Activated CD4-positive, alpha-beta T cell treated with anti-CD3 and anti-CD28 coated beads, Interleukin-2, amount 10 ng/mL, durations not matched to agents 24 days and 14 days (primary cell): ENCODE measurements at regions not wholly inside any gene's neighbourhood (a gene's known extent, or its start where the extent isn't known, plus 50 kb on each side); places are given as distances from the start of the nearest gene placed in this dataset.

Experiments used
- DNase-seq: peaks from one replicate; pipeline ENCODE4 v3.0.0; 2022
- H3K27ac Mint-ChIP-seq: one replicate; pipeline ENCODE4 v1.8.0; 2022; ENCODE audit warnings: mild to moderate bottlenecking, mixed read lengths
- H3K27me3 Mint-ChIP-seq: one replicate; pipeline ENCODE4 v1.8.0; 2022; ENCODE audit warnings: mixed read lengths
- H3K36me3 Mint-ChIP-seq: one replicate; pipeline ENCODE4 v1.8.0; 2022; ENCODE audit warnings: low read depth, mild to moderate bottlenecking, mixed read lengths
- H3K4me1 Mint-ChIP-seq: one replicate; pipeline ENCODE4 v1.8.0; 2021; ENCODE audit warnings: mixed read lengths
- H3K4me3 Mint-ChIP-seq: one replicate; pipeline ENCODE4 v1.8.0; 2022; ENCODE audit warnings: mild to moderate bottlenecking, moderate library complexity, mixed read lengths
- H3K9me3 Mint-ChIP-seq: one replicate; pipeline ENCODE4 v1.8.0; 2021; ENCODE audit warnings: mixed read lengths
- intact Hi-C: fragments of 100-400 bp; cut with micrococcal nuclease; formaldehyde crosslinking; loops from one replicate; pipeline ENCODE4 v1.15.1; 2023

- DNase-seq = no peak
- Mint-ChIP-seq H3K36me3 (no peaks in the 10 kb centered on the region), H3K4me1 (no peaks in the 10 kb centered on the region), H3K27ac (no peak overlapping the region), H3K4me3 (no peak overlapping the region), H3K27me3 (no peaks in the 10 kb centered on the region), H3K9me3 (peaks cover 4% of the 10 kb centered on the region)
- intact Hi-C loops = no loop called here
Measured at GRCh38 chr22:48332438-48333322, 1495.0 kb downstream of the BRD1 start.

GRCh38 chr22:48331691-48332220 is 1495.9 kb downstream of the BRD1 start:
- no peaks in the 10 kb centered on the region for H3K36me3 Mint-ChIP-seq
- H3K4me1 Mint-ChIP-seq = no peaks in the 10 kb centered on the region
- peaks cover 4% of the 10 kb centered on the region for H3K9me3 Mint-ChIP-seq
- intact Hi-C loops = no loop called here
- no peak overlapping the region for H3K27ac Mint-ChIP-seq
- DNase-seq = no peak
- no peak overlapping the region for H3K4me3 Mint-ChIP-seq
- H3K27me3 Mint-ChIP-seq = no peaks in the 10 kb centered on the region

DNA sequence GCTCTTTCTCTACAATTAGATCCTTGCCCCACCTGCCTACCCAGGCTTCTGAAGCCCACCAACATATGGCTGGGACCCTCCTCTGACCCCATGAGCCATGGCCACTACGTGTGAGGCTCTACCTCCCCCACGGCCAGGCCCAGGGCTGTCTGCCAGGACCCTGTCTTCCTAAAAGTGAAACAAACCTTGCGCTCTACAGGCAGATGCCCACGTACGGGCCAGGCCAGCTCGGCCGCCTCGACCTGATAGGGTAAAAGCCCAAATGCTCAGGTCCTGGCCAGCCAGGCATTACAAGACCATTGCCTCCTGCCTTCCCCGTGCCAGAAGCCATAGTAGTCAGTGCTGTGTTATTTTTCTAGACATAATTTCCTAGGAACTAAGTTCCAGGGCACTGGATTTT is 1496.4 kb downstream of the BRD1 start:
- no peaks in the 10 kb centered on the region for H3K27me3 Mint-ChIP-seq
- H3K4me1 Mint-ChIP-seq = no peaks in the 10 kb centered on the region
- no peaks in the 10 kb centered on the region for H3K36me3 Mint-ChIP-seq
- no peak overlapping the region for H3K27ac Mint-ChIP-seq
- intact Hi-C loops = no loop called here
- H3K9me3 Mint-ChIP-seq = peaks cover 4% of the 10 kb centered on the region
- H3K4me3 Mint-ChIP-seq = no peak overlapping the region
- DNase-seq = no peak

DNA sequence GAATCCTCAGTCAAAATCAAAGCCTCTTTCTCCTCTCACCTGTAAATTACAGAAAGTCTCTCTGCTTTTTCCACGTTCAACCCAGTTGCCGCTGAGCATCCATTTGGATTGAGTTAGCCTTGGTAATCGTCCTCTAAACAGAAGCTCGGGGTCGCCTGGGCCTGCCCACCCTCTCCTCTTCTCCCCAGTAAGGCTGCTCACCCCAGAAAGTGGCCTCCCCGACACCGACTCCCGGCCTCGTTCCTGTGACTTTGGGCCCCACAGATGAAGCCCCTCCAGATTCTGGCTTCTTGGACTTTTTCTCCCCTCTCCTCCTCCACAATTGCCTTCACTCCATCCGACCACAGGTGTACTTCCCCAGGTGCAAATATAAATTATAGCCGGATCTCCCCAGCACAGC is 1500.0 kb downstream of the BRD1 start:
- Mint-ChIP-seq H3K27ac (no peak overlapping the region), H3K4me1 (no peaks in the 10 kb centered on the region), H3K4me3 (no peak overlapping the region), H3K9me3 (peaks cover 4% of the 10 kb centered on the region), H3K36me3 (no peaks in the 10 kb centered on the region), H3K27me3 (no peaks in the 10 kb centered on the region)
- intact Hi-C loops = no loop called here
- no peak for DNase-seq

- Mint-ChIP-seq H3K4me3 (no peak overlapping the region), H3K27me3 (no peaks in the 10 kb centered on the region), H3K4me1 (no peaks in the 10 kb centered on the region), H3K27ac (no peak overlapping the region), H3K9me3 (peaks cover 4% of the 10 kb centered on the region), H3K36me3 (no peaks in the 10 kb centered on the region)
- intact Hi-C loops = no loop called here
- DNase-seq = no peak
Measured at GRCh38 chr22:48323746-48324145, 1503.9 kb downstream of the BRD1 start.

DNA sequence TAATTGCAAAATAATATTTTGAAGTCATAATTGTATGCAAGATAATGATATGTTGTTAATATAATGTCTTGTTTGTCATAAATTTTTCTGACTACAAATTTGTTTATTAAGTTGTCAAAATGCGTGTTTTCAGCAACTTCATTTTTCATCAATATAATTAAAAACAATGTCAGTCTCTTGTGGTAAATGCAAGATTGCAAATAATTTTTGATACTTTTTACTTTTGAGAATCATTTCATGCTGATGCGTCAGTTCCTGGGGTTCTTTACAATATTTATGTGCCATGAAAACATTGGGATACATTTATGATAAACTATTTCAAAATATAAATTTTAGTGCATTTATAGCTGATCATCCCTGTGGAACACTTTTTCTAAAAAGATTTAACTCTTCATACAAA is 1504.8 kb downstream of the BRD1 start:
- Mint-ChIP-seq H3K36me3 (no peaks in the 10 kb centered on the region), H3K9me3 (no peaks in the 10 kb centered on the region), H3K4me1 (no peaks in the 10 kb centered on the region), H3K27me3 (no peaks in the 10 kb centered on the region), H3K27ac (no peak overlapping the region), H3K4me3 (no peak overlapping the region)
- intact Hi-C loops = no loop called here
- no peak for DNase-seq

GRCh38 chr22:48321986-48322545 is 1505.6 kb downstream of the BRD1 start:
- no peaks in the 10 kb centered on the region for H3K36me3 Mint-ChIP-seq
- H3K4me3 Mint-ChIP-seq = no peak overlapping the region
- no peaks in the 10 kb centered on the region for H3K27me3 Mint-ChIP-seq
- H3K4me1 Mint-ChIP-seq = no peaks in the 10 kb centered on the region
- no peaks in the 10 kb centered on the region for H3K9me3 Mint-ChIP-seq
- no peak overlapping the region for H3K27ac Mint-ChIP-seq
- DNase-seq = no peak
- intact Hi-C loops = no loop called here

DNA sequence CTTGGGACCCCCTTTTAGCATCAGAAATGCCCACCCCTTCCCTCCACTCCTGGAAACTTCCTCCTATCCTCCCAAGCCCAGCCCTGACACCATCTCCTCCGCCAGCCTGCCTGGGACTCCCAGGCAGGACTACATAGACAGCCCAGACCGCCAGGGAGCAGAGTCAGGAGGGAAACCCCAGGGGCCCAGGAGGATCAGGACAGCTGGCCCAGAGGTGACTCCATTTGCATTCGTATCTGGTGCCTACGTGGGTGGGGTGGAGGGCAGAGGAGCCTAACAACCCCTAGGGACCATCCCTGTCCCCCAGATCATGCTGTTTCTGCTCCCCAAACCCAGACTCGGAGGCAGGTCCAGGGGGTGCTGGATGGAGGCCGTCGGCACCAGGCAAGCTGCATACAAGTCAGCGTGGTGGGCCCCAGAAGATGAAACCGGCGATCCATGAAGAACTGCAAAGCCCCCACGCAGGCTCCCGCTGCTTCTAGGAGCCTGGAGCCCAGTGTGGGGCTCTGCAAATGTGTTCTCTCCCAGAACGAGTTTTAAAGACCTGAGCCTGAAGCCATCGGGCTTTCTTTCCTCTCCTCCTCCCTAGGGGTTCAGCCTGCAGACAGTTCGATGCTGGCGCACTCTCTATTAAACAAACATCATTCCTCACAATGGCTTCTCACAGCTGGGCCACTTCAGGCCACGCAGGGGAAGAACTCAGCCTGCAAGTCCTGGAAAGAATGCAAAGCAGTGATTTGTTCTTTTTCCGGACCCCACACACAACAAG is 1506.8 kb downstream of the BRD1 start:
- Mint-ChIP-seq H3K36me3 (no peaks in the 10 kb centered on the region), H3K4me1 (no peaks in the 10 kb centered on the region), H3K27ac (no peak overlapping the region), H3K27me3 (no peaks in the 10 kb centered on the region), H3K9me3 (no peaks in the 10 kb centered on the region), H3K4me3 (no peak overlapping the region)
- no peak for DNase-seq
- intact Hi-C loops = no loop called here

DNA sequence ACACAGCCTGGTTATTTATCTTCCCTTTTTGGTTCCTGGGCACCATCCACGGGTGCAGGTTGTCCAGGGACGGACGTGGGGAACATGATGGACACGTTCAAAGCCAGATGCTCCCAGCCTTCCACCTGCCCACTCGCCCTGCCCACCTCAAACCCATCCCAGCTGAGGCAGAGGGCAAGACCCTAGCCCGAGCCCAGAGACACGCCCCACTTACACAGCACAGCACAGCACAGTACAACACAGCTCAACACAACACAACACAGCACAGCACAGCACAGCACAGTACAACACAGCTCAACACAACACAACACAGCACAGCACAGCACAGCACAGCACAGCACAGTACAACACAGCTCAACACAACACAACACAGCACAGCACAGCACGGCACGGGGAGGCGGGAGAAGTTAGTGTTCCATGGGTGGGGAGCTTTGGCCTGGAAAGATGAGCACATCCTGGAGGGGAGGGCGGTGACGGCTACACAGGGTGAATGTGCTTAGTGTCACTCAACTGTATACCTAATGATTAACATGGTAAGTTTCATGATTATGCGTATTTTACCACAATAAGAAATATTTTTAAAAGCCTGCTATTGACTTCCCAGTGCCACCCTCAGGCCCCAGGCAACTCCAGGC is 1507.5 kb downstream of the BRD1 start:
- intact Hi-C loops = no loop called here
- no peak for DNase-seq
- H3K4me3 Mint-ChIP-seq = no peak overlapping the region
- H3K36me3 Mint-ChIP-seq = no peaks in the 10 kb centered on the region
- H3K9me3 Mint-ChIP-seq = no peaks in the 10 kb centered on the region
- no peaks in the 10 kb centered on the region for H3K27me3 Mint-ChIP-seq
- no peaks in the 10 kb centered on the region for H3K4me1 Mint-ChIP-seq
- no peak overlapping the region for H3K27ac Mint-ChIP-seq

DNA sequence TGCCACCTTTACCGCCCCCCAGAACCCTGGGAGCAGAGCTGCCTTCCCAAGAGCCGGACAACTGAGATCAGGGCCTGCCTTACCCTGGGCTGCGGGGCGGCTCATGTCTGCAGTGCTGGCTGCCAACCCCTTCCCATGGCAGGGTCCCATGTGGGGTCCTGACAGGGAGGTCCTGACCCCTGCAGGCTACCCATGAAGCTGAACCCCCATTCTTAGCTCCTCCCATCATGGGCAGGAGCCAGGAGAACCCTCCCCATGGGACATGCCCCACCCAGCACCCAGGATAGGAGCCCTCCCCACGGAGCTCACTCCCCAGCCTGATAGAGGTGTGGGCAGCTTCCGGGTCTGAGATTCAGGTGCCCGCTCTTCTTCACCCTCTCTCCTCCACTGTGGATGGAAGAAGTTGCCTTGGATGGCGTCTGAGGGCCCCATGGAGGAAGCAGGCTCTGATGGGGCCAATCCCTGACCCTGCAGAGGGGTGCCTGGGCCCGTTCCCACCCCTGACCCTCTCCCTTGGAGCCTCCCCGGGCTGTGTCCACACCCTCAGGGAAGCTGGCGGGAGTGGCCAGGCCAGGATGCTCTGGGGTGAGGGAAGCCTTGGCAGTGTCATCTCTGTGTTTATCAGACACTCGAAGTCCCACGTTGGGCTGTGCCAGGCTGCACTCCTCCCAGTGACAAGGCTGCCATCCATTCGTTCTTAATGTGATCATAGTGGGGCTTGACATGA is 1508.2 kb downstream of the BRD1 start:
- H3K36me3 Mint-ChIP-seq = no peaks in the 10 kb centered on the region
- no peaks in the 10 kb centered on the region for H3K27me3 Mint-ChIP-seq
- H3K4me1 Mint-ChIP-seq = no peaks in the 10 kb centered on the region
- H3K4me3 Mint-ChIP-seq = no peak overlapping the region
- intact Hi-C loops = no loop called here
- no peaks in the 10 kb centered on the region for H3K9me3 Mint-ChIP-seq
- no peak for DNase-seq
- H3K27ac Mint-ChIP-seq = no peak overlapping the region

DNA sequence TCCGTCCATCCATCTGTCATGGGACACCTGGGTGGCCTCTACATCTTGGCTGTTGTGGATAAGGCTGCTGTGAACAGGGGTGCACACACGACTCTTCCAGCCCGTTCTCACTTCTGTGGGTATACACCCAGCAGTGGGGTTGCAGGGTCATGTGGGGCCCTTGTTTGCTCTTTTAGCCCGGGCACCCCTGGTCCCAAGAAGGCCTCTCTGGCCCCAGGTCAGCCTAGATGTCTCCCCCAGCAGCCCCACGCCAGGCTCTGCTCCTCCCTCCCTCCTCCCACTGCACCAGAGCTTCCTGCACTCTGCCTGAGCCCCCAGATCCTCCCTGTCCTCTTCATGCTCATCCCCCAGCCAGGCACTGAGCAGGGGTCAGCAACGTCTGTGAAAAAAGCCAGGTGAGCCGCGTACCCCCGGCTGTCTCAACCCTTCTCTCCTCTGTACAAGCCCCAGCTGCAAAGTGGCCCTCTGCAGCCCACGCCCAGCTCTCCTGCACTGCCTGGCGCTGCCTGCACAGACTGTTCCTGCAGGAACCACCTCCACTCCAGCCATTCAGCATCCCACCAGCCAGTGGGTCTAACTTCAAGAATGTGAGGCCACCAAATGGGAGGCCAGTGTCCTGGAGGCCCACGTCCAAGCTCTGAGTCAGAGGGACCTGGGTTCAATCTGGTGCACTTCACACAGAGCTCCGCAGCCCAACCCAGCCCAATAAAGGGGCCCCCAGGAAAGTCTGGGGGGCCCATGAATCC is 1508.9 kb downstream of the BRD1 start:
- H3K9me3 Mint-ChIP-seq = no peaks in the 10 kb centered on the region
- H3K27ac Mint-ChIP-seq = no peak overlapping the region
- no peaks in the 10 kb centered on the region for H3K27me3 Mint-ChIP-seq
- no peaks in the 10 kb centered on the region for H3K36me3 Mint-ChIP-seq
- DNase-seq = no peak
- H3K4me1 Mint-ChIP-seq = no peaks in the 10 kb centered on the region
- H3K4me3 Mint-ChIP-seq = no peak overlapping the region
- intact Hi-C loops = no loop called here

GRCh38 chr22:48318173-48318572 is 1509.5 kb downstream of the BRD1 start:
- H3K4me3 Mint-ChIP-seq = no peak overlapping the region
- no peak overlapping the region for H3K27ac Mint-ChIP-seq
- intact Hi-C loops = no loop called here

More at GRCh38 chr22:48318173-48318572, 1509.5 kb downstream of the BRD1 start:
- no peaks in the 10 kb centered on the region for H3K27me3 Mint-ChIP-seq
- H3K36me3 Mint-ChIP-seq = no peaks in the 10 kb centered on the region
- no peaks in the 10 kb centered on the region for H3K4me1 Mint-ChIP-seq
- H3K9me3 Mint-ChIP-seq = no peaks in the 10 kb centered on the region
- no peak for DNase-seq
